H1 (cell line): ENCODE measurements at regions not wholly inside any gene's neighbourhood (a gene's known extent, or its start where the extent isn't known, plus 50 kb on each side); places are given as distances from the start of the nearest gene placed in this dataset.

Experiments used
- CEBPB ChIP-seq: IDR thresholded peaks from 2 replicates; pipeline ENCODE4 v1.6.1; 2012; ENCODE audit warnings: low read depth, low read length
- CHD1 ChIP-seq: IDR thresholded peaks from 2 replicates; pipeline ENCODE4 v1.6.1; 2012; ENCODE audit warnings: low read depth, low read length, improper control_type of control experiment
- CHD2 ChIP-seq: IDR thresholded peaks from 2 replicates; pipeline ENCODE4 v1.6.1; 2012; ENCODE audit warnings: low read length, improper control_type of control experiment
- CTCF ChIP-seq, 3 experiments: IDR thresholded peaks; 1 replicate in 2 of 3; 2 replicates in 1 of 3; pipeline versions ENCODE4 v1.5.1 to v1.6.1; 2011; ENCODE audit warnings: low read length in 3 of 3, mild to moderate bottlenecking in 3 of 3, inconsistent platforms in 2 of 3, low read depth in 1 of 3, moderate library complexity in 1 of 3; ENCODE audit not compliant: insufficient read depth in 1 of 3; ENCODE audit errors: control extremely low read depth in 1 of 3
- EP300 ChIP-seq, 2 experiments: IDR thresholded peaks; 1 replicate in 1 of 2; 2 replicates in 1 of 2; pipeline ENCODE4 v1.6.1; 2011 to 2012; ENCODE audit warnings: low read depth in 2 of 2, low read length in 2 of 2, mild to moderate bottlenecking in 2 of 2, borderline replicate concordance in 1 of 2, inconsistent platforms in 1 of 2, moderate library complexity in 1 of 2
- JUN ChIP-seq: IDR thresholded peaks from 2 replicates; pipeline ENCODE4 v1.6.1; 2011; ENCODE audit warnings: low read depth, mild to moderate bottlenecking, improper control_type of control experiment, low read length
- JUND ChIP-seq: IDR thresholded peaks from 2 replicates; pipeline ENCODE4 v1.6.1; 2011; ENCODE audit warnings: mild to moderate bottlenecking, improper control_type of control experiment, low read length
- MAX ChIP-seq: IDR thresholded peaks from 2 replicates; pipeline ENCODE4 v1.6.1; 2012; ENCODE audit warnings: inconsistent platforms
- POLR2A ChIP-seq, 2 experiments: IDR thresholded peaks; 1 replicate in 1 of 2; 2 replicates in 1 of 2; pipeline ENCODE4 v1.6.1; 2011; ENCODE audit warnings: low read depth in 2 of 2, low read length in 2 of 2, mild to moderate bottlenecking in 2 of 2; ENCODE audit errors: control extremely low read depth in 1 of 2
- POLR2AphosphoS5 ChIP-seq: IDR thresholded peaks from 2 replicates; pipeline ENCODE4 v1.6.1; 2011; ENCODE audit warnings: low read depth, low read length
- RFX5 ChIP-seq: IDR thresholded peaks from 2 replicates; pipeline ENCODE4 v1.6.1; 2011; ENCODE audit warnings: low read depth, low read length, improper control_type of control experiment, borderline replicate concordance
- TAF1 ChIP-seq: IDR thresholded peaks from 2 replicates; pipeline ENCODE4 v1.6.1; 2011; ENCODE audit warnings: mild to moderate bottlenecking, low read depth, low read length

DNA sequence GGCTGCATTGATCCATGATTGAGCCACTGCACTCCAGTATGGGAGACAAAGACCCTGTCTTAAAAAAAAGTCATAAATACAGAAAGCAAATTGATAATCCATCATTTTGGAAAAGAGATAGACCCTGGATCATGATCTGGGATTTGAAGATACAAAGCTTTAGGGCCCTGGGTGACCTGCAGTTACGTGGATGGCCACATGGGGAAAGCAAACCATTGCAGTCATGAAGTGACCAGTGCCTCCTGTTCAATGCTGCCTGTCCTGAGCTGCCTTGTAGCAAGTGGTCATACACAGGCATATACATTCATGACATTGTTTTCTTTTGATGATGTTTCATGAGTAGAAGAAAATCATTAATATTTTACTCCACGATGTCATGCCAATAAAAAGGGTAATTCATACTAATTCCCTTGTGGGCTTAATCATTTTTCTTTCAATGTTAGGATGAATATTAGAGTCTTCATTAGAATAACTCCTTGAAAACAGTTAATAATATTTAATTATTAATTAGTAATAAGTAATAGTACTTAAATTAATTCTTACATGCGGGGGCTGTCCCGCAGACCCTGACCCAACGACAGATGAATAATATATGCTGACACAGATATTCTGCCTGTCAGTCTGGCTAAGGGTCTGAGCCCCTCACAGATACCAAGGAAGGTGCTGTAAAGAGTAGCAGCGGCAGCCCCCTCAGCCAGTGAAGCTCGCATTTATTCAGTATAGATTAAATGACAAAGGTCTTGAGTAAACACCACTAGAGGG, 109.0 kb upstream of the UNC13C start:
- TF ChIP-seq CTCF (IDR thresholded peaks at IDR 0.05; ENCODE audit: control extremely low read depth in 1 of 3, insufficient read depth in 1 of 3, low read depth in 1 of 3, low read length in 3 of 3), result peak; percentile 13 to 60 (median 60); a peak in 3 of 4 replicates
- TF ChIP-seq CEBPB, result no peak
- TF ChIP-seq CHD1, result no peak
- TF ChIP-seq TAF1, result no peak
- TF ChIP-seq POLR2A (IDR thresholded peaks at IDR 0.05; ENCODE audit: control extremely low read depth in 1 of 2, low read depth in 2 of 2, low read length in 2 of 2), result no peak
- TF ChIP-seq RFX5, result no peak
- no peak for TF ChIP-seq MAX
- TF ChIP-seq POLR2AphosphoS5, result no peak
- no peak for TF ChIP-seq JUND
- no peak for TF ChIP-seq CHD2
- TF ChIP-seq EP300 (IDR thresholded peaks at IDR 0.05; ENCODE audit: borderline replicate concordance in 1 of 2, low read depth in 2 of 2, low read length in 2 of 2), result no peak
- no peak for TF ChIP-seq JUN
